Breast epithelium (tissue), 4 donors: ENCODE measurements at regions not wholly inside any gene's neighbourhood (a gene's known extent, or its start where the extent isn't known, plus 50 kb on each side); places are given as distances from the start of the nearest gene placed in this dataset.

Source experiments
- DNase-seq, 2 donors: peaks; one replicate each; pipeline ENCODE4 v3.0.0-alpha.2; 2019; ENCODE audit warnings: low spot score in 2 of 2
- H3K27ac ChIP-seq, 2 donors: fragments of 200-600 bp; sonication (generic) in 1 of 2; one replicate each; pipeline ENCODE4 v1.5.1; 2016 to 2019; ENCODE audit warnings: mild to moderate bottlenecking in 1 of 2
- H3K27me3 ChIP-seq, 2 donors: fragments of 200-600 bp; sonication (generic) in 1 of 2; one replicate each; pipeline versions ENCODE4 v1.5.1 to v1.6.0; 2017 to 2019; ENCODE audit warnings: control low read depth in 1 of 2, mild to moderate bottlenecking in 1 of 2
- H3K36me3 ChIP-seq: fragments of 200-600 bp; one replicate; pipeline ENCODE4 v1.5.1; 2019
- H3K4me1 ChIP-seq, 2 donors: fragments of 200-600 bp; sonication (generic); one replicate each; pipeline ENCODE4 v1.5.1; 2016 to 2019; ENCODE audit warnings: control low read depth in 1 of 2
- H3K4me3 ChIP-seq, 3 donors: fragments of 200-600 bp; sonication (generic); 1 replicate in 2 of 3; 2 replicates in 1 of 3; pipeline ENCODE4 v1.5.1; 2016 to 2019; ENCODE audit warnings: mild to moderate bottlenecking in 3 of 3, moderate library complexity in 2 of 3
- H3K9me3 ChIP-seq, 2 donors: fragments of 200-600 bp; sonication (generic) in 1 of 2; one replicate each; pipeline ENCODE4 v1.5.1; 2016 to 2019; ENCODE audit warnings: control low read depth in 1 of 2
- CTCF ChIP-seq, 3 donors: fragments of 450-650 bp; IDR thresholded peaks; one replicate each; pipeline ENCODE4 v1.5.1; 2016 to 2017; ENCODE audit warnings: antibody characterized with exemption in 3 of 3, mild to moderate bottlenecking in 3 of 3, moderate library complexity in 3 of 3
- POLR2A ChIP-seq: fragments of 450-650 bp; IDR thresholded peaks from one replicate; pipeline ENCODE4 v1.6.1; 2016; ENCODE audit warnings: antibody characterized with exemption, mild to moderate bottlenecking, moderate library complexity
- POLR2AphosphoS5 ChIP-seq, 3 donors: sonication (generic); formaldehyde crosslinking; IDR thresholded peaks; one replicate each; pipeline ENCODE4 v1.6.1; 2017; ENCODE audit warnings: antibody characterized with exemption in 3 of 3
- intact Hi-C: fragments of 100-400 bp; cut with DNase I; formaldehyde crosslinking; loops from one replicate; pipeline ENCODE4 v1.15.1; 2023; ENCODE audit warnings: low total_unique reads

- Histone ChIP-seq H3K9me3 (no peaks in the 10 kb centered on the region), H3K36me3 (no peaks in the 10 kb centered on the region), H3K27ac (no peak overlapping the region), H3K4me3 (no peak overlapping the region), H3K4me1 (no peaks in the 10 kb centered on the region), H3K27me3 (no peaks in the 10 kb centered on the region)
- intact Hi-C loops, result no loop called here
- no peak for DNase-seq
- TF ChIP-seq CTCF (IDR thresholded peaks at IDR 0.05) (no peak), POLR2AphosphoS5 (IDR thresholded peaks at IDR 0.05) (no peak), POLR2A (no peak)
These were observed 174.7 kb downstream of the MN1 start for GRCh38 chr22:27626675-27627443.

- Histone ChIP-seq H3K27ac (no peak overlapping the region), H3K36me3 (no peaks in the 10 kb centered on the region), H3K27me3 (no peaks in the 10 kb centered on the region), H3K9me3 (no peaks in the 10 kb centered on the region), H3K4me1 (no peaks in the 10 kb centered on the region), H3K4me3 (no peak overlapping the region)
- intact Hi-C loops, result no loop called here
- no peak for DNase-seq
- TF ChIP-seq POLR2A (no peak), POLR2AphosphoS5 (IDR thresholded peaks at IDR 0.05) (no peak), CTCF (IDR thresholded peaks at IDR 0.05) (no peak)
These were observed 174.1 kb downstream of the MN1 start for GRCh38 chr22:27627444-27627833.

GRCh38 chr22:27627901-27628300 lies 173.7 kb downstream of the MN1 start:
- Histone ChIP-seq H3K4me1 (no peaks in the 10 kb centered on the region), H3K27me3 (no peaks in the 10 kb centered on the region), H3K4me3 (no peak overlapping the region), H3K27ac (no peak overlapping the region), H3K36me3 (no peaks in the 10 kb centered on the region), H3K9me3 (no peaks in the 10 kb centered on the region)
- TF ChIP-seq POLR2A, result no peak
- no peak for TF ChIP-seq POLR2AphosphoS5 (IDR thresholded peaks at IDR 0.05)
- TF ChIP-seq CTCF (IDR thresholded peaks at IDR 0.05), result no peak
- intact Hi-C loops, result no loop called here
- DNase-seq, result no peak

- H3K4me3 ChIP-seq, result no peak overlapping the region
- DNase-seq, result no peak
- intact Hi-C loops, result no loop called here
These were observed 173.2 kb downstream of the MN1 start for GRCh38 chr22:27628341-27628740.

More at GRCh38 chr22:27628341-27628740, 173.2 kb downstream of the MN1 start:
- Histone ChIP-seq H3K27ac (no peak overlapping the region), H3K27me3 (no peaks in the 10 kb centered on the region), H3K9me3 (no peaks in the 10 kb centered on the region), H3K36me3 (no peaks in the 10 kb centered on the region), H3K4me1 (no peaks in the 10 kb centered on the region)
- TF ChIP-seq POLR2A (no peak), POLR2AphosphoS5 (IDR thresholded peaks at IDR 0.05) (no peak), CTCF (IDR thresholded peaks at IDR 0.05) (no peak)
